ENCODE measurements at regions not wholly inside any gene's neighbourhood (a gene's known extent, or its start where the extent isn't known, plus 50 kb on each side); places are given as distances from the start of the nearest gene placed in this dataset.
"Not testable (repeated sequence)": the region's sequence is repeated elsewhere in the genome, so short reads cannot be mapped to it uniquely, and the experiment has no call there.

- H3K4me1 ChIP-seq (ENCODE audit: insufficient read depth, low read length); H3K27me3 Mint-ChIP-seq; H3K27ac ChIP-seq (ENCODE audit: low read depth in 1 of 2, low read length in 2 of 2); H3K36me3 ChIP-seq (ENCODE audit: insufficient read depth, low read length); H3K27me3 ChIP-seq (ENCODE audit: control insufficient read depth in 1 of 2, insufficient read depth in 2 of 2, low read length in 2 of 2); H3K4me3 Mint-ChIP-seq; intact Hi-C loops (cut with DNase I, micrococcal nuclease); POLR2A ChIA-PET; H3K9me3 Mint-ChIP-seq; CTCF ChIA-PET; DNase-seq; ATAC-seq (ENCODE audit: poor library complexity); H3K9me3 ChIP-seq (ENCODE audit: control insufficient read depth in 1 of 2, insufficient read depth in 1 of 2, low read length in 2 of 2); H3K27ac Mint-ChIP-seq; H3K36me3 Mint-ChIP-seq (ENCODE audit: low read depth); H3K4me3 ChIP-seq (ENCODE audit: low read length); H3K4me1 Mint-ChIP-seq (ENCODE audit: low read depth): not testable (repeated sequence)
These were observed 118.6 kb downstream of the ATP6V0E2 start for GRCh38 chr7:149992366-149992765.

GRCh38 chr7:149995369-149996026 lies 121.7 kb downstream of the ATP6V0E2 start:
- H3K4me1 Mint-ChIP-seq (ENCODE audit: low read depth); H3K27ac ChIP-seq (ENCODE audit: low read depth in 1 of 2, low read length in 2 of 2); H3K36me3 Mint-ChIP-seq (ENCODE audit: low read depth); DNase-seq; H3K9me3 ChIP-seq (ENCODE audit: control insufficient read depth in 1 of 2, insufficient read depth in 1 of 2, low read length in 2 of 2); CTCF ChIA-PET; H3K9me3 Mint-ChIP-seq; H3K36me3 ChIP-seq (ENCODE audit: insufficient read depth, low read length); H3K27me3 ChIP-seq (ENCODE audit: control insufficient read depth in 1 of 2, insufficient read depth in 2 of 2, low read length in 2 of 2); H3K4me3 ChIP-seq (ENCODE audit: low read length); H3K4me1 ChIP-seq (ENCODE audit: insufficient read depth, low read length); H3K4me3 Mint-ChIP-seq; POLR2A ChIA-PET; ATAC-seq (ENCODE audit: poor library complexity); H3K27me3 Mint-ChIP-seq; H3K27ac Mint-ChIP-seq; intact Hi-C loops (cut with DNase I, micrococcal nuclease): not testable (repeated sequence)

GRCh38 chr7:150000780-150001599 lies 127.2 kb downstream of the ATP6V0E2 start:
- H3K4me3 ChIP-seq (ENCODE audit: low read length); H3K4me1 ChIP-seq (ENCODE audit: insufficient read depth, low read length); ATAC-seq (ENCODE audit: poor library complexity); H3K27me3 Mint-ChIP-seq; H3K4me1 Mint-ChIP-seq (ENCODE audit: low read depth); H3K27ac Mint-ChIP-seq; CTCF ChIA-PET; H3K4me3 Mint-ChIP-seq; POLR2A ChIA-PET; intact Hi-C loops (cut with DNase I, micrococcal nuclease); H3K9me3 Mint-ChIP-seq; H3K27ac ChIP-seq (ENCODE audit: low read depth in 1 of 2, low read length in 2 of 2); H3K36me3 Mint-ChIP-seq (ENCODE audit: low read depth); H3K9me3 ChIP-seq (ENCODE audit: control insufficient read depth in 1 of 2, insufficient read depth in 1 of 2, low read length in 2 of 2); H3K36me3 ChIP-seq (ENCODE audit: insufficient read depth, low read length); H3K27me3 ChIP-seq (ENCODE audit: control insufficient read depth in 1 of 2, insufficient read depth in 2 of 2, low read length in 2 of 2): not testable (repeated sequence)
- TF ChIP-seq CTCF (IDR thresholded peaks at IDR 0.05), result peak; percentile 12
- DNase-seq, result peak in 6 of 14 experiments; percentile 3 to 18 (median 4)

- no peak overlapping the region for H3K27ac ChIP-seq (ENCODE audit: low read depth in 1 of 2, low read length in 2 of 2)
- no peaks in the 10 kb centered on the region for H3K4me1 Mint-ChIP-seq (ENCODE audit: low read depth)
- CTCF ChIA-PET, result no interaction called here
- no peaks in the 10 kb centered on the region for H3K9me3 ChIP-seq (ENCODE audit: control insufficient read depth in 1 of 2, insufficient read depth in 1 of 2, low read length in 2 of 2)
- intact Hi-C loops (cut with DNase I, micrococcal nuclease), result no loop called here
- no peaks in the 10 kb centered on the region for H3K27me3 Mint-ChIP-seq
- H3K4me3 Mint-ChIP-seq, result no peak overlapping the region
- no peaks in the 10 kb centered on the region for H3K36me3 Mint-ChIP-seq (ENCODE audit: low read depth)
- ATAC-seq (ENCODE audit: poor library complexity) (no peak), DNase-seq (no peak)
- no peaks in the 10 kb centered on the region for H3K9me3 Mint-ChIP-seq
- no peaks in the 10 kb centered on the region for H3K36me3 ChIP-seq (ENCODE audit: insufficient read depth, low read length)
- POLR2A ChIA-PET, result no interaction called here
- H3K27ac Mint-ChIP-seq, result no peak overlapping the region
- no peaks in the 10 kb centered on the region for H3K4me1 ChIP-seq (ENCODE audit: insufficient read depth, low read length)
- H3K4me3 ChIP-seq (ENCODE audit: low read length), result no peak overlapping the region
- no peak for TF ChIP-seq CTCF (IDR thresholded peaks at IDR 0.05)
- H3K27me3 ChIP-seq (ENCODE audit: control insufficient read depth in 1 of 2, insufficient read depth in 2 of 2, low read length in 2 of 2), result no peaks in the 10 kb centered on the region
These were observed 129.6 kb downstream of the ATP6V0E2 start for GRCh38 chr7:150003304-150003810.

GRCh38 chr7:150003973-150004372 lies 130.2 kb downstream of the ATP6V0E2 start:
- H3K36me3 ChIP-seq (ENCODE audit: insufficient read depth, low read length); intact Hi-C loops (cut with DNase I, micrococcal nuclease); POLR2A ChIA-PET; ATAC-seq (ENCODE audit: poor library complexity); H3K9me3 ChIP-seq (ENCODE audit: control insufficient read depth in 1 of 2, insufficient read depth in 1 of 2, low read length in 2 of 2); H3K27me3 ChIP-seq (ENCODE audit: control insufficient read depth in 1 of 2, insufficient read depth in 2 of 2, low read length in 2 of 2); DNase-seq; H3K4me1 Mint-ChIP-seq (ENCODE audit: low read depth); H3K4me3 Mint-ChIP-seq; H3K36me3 Mint-ChIP-seq (ENCODE audit: low read depth); H3K4me1 ChIP-seq (ENCODE audit: insufficient read depth, low read length); H3K4me3 ChIP-seq (ENCODE audit: low read length); H3K27ac Mint-ChIP-seq; H3K27ac ChIP-seq (ENCODE audit: low read depth in 1 of 2, low read length in 2 of 2); H3K9me3 Mint-ChIP-seq; CTCF ChIA-PET; H3K27me3 Mint-ChIP-seq: not testable (repeated sequence)

- H3K27ac ChIP-seq (ENCODE audit: low read depth in 1 of 2, low read length in 2 of 2); DNase-seq; H3K9me3 ChIP-seq (ENCODE audit: control insufficient read depth in 1 of 2, insufficient read depth in 1 of 2, low read length in 2 of 2); ATAC-seq (ENCODE audit: poor library complexity); H3K36me3 Mint-ChIP-seq (ENCODE audit: low read depth); H3K36me3 ChIP-seq (ENCODE audit: insufficient read depth, low read length); H3K4me1 ChIP-seq (ENCODE audit: insufficient read depth, low read length); CTCF ChIA-PET; H3K27ac Mint-ChIP-seq; H3K4me3 ChIP-seq (ENCODE audit: low read length); intact Hi-C loops (cut with DNase I, micrococcal nuclease); H3K9me3 Mint-ChIP-seq; H3K4me3 Mint-ChIP-seq; H3K27me3 Mint-ChIP-seq; H3K27me3 ChIP-seq (ENCODE audit: control insufficient read depth in 1 of 2, insufficient read depth in 2 of 2, low read length in 2 of 2); POLR2A ChIA-PET; H3K4me1 Mint-ChIP-seq (ENCODE audit: low read depth): not testable (repeated sequence)
These were observed 131.1 kb downstream of the ATP6V0E2 start for GRCh38 chr7:150004843-150005242.

Data from CD4-positive, alpha-beta T cell (primary cell).